K562 (cell line): ENCODE measurements at regions not wholly inside any gene's neighbourhood (a gene's known extent, or its start where the extent isn't known, plus 50 kb on each side); places are given as distances from the start of the nearest gene placed in this dataset.

Source experiments
- ATAC-seq: fragments of 200-7000 bp; cut with Tn5 transposase; 3 replicates; pipeline ENCODE4 v1.9.1; 2020; ENCODE audit warnings: moderate library complexity
- BruUV-seq: library from RNA; stranded (reverse); fragments of 400-500 nt; replicated peaks from 2 replicates; lab custom pipeline; 2021; lab: Mats Ljungman, UMichigan
- CTCF ChIA-PET: fragments of 300-600 bp; formaldehyde crosslinking; extraction: SDS; loops from one replicate; lab custom pipeline; 2021; ENCODE audit warnings: low intra/inter-chr PET ratio; lab: Yijun Ruan, JAX
- POLR2A ChIA-PET: fragments of 300-600, 350-650 bp; sonication (Branson Sonifier 250); formaldehyde crosslinking; extraction: SDS; loops from one replicate; lab custom pipeline; 2021; ENCODE audit warnings: antibody characterized with exemption, inconsistent platforms; lab: Yijun Ruan, JAX
- DNase-seq, 4 experiments: peaks; one replicate each; pipeline versions ENCODE4 v3.0.0 to v3.0.0-alpha.2; 2011 to 2018; ENCODE audit warnings: low spot score in 3 of 4, mixed read lengths in 3 of 4; ENCODE audit errors: extremely low read depth in 1 of 4
- FAIRE-seq: peaks from 2 replicates; lab custom pipeline; 2011; peaks lifted over from hg19 to GRCh38; lab: Jason Lieb, UNC
- H2AFZ ChIP-seq: 2 replicates; pipeline ENCODE4 v1.6.0; 2011; ENCODE audit warnings: low read depth, low read length, control low read depth, inconsistent platforms
- H3K27ac ChIP-seq: fragments of 200-600 bp; 3 replicates; pipeline ENCODE4 v1.8.0; 2011; ENCODE audit warnings: low read depth, mild to moderate bottlenecking, control low read depth, inconsistent platforms, low read length, moderate library complexity, mixed read lengths; ENCODE audit errors: extremely low read depth
- H3K27me3 ChIP-seq, 2 experiments: fragments of 300-600 bp in 1 of 2; 2 replicates in 1 of 2; 3 replicates in 1 of 2; pipeline versions ENCODE4 v1.6.0 to v1.8.0; 2011; ENCODE audit warnings: inconsistent platforms in 2 of 2, low read length in 2 of 2, mild to moderate bottlenecking in 1 of 2, mixed read lengths in 1 of 2, moderate library complexity in 1 of 2; ENCODE audit not compliant: control insufficient read depth in 2 of 2, insufficient read depth in 2 of 2
- H3K36me3 ChIP-seq: fragments of 300-600 bp; 3 replicates; pipeline ENCODE4 v1.8.0; 2011; ENCODE audit warnings: mild to moderate bottlenecking, low read length, inconsistent platforms; ENCODE audit not compliant: control insufficient read depth, insufficient read depth
- H3K4me1 ChIP-seq, 2 experiments: fragments of 200-600 bp in 1 of 2; replicated peaks in 1 of 2; 2 replicates in 1 of 2; 3 replicates in 1 of 2; pipeline versions ENCODE4 v1.5.1 to v1.8.0; 2011; ENCODE audit warnings: inconsistent platforms in 2 of 2, low read length in 2 of 2, mild to moderate bottlenecking in 1 of 2, mixed read lengths in 1 of 2, moderate library complexity in 1 of 2; ENCODE audit not compliant: control insufficient read depth in 2 of 2, insufficient read depth in 2 of 2
- H3K4me2 ChIP-seq: 2 replicates; pipeline ENCODE4 v1.6.1; 2011; ENCODE audit warnings: low read length, control low read depth, inconsistent platforms, mixed read lengths; ENCODE audit not compliant: insufficient read depth
- H3K4me3 ChIP-seq: fragments of 200-600 bp; sonication (generic), shearing (Covaris generic); 2 replicates; pipeline ENCODE4 v1.5.1; 2016; ENCODE audit warnings: control low read depth, inconsistent platforms
- H3K79me2 ChIP-seq: fragments of 200-600 bp; 3 replicates; pipeline ENCODE4 v1.8.0; 2011; ENCODE audit warnings: low read length, inconsistent platforms; ENCODE audit not compliant: control insufficient read depth, insufficient read depth
- H3K9ac ChIP-seq, 2 experiments: 2 replicates each; pipeline versions ENCODE4 v1.6.0 to v1.6.1; 2011; ENCODE audit warnings: low read depth in 2 of 2, low read length in 2 of 2, control low read depth in 1 of 2, inconsistent platforms in 1 of 2, mild to moderate bottlenecking in 1 of 2, mixed read lengths in 1 of 2; ENCODE audit not compliant: insufficient read depth in 1 of 2
- H3K9me1 ChIP-seq: one replicate; pipeline ENCODE4 v1.6.0; 2011; ENCODE audit warnings: inconsistent platforms, mild to moderate bottlenecking, low read length, moderate library complexity; ENCODE audit not compliant: control insufficient read depth, insufficient read depth
- H3K9me3 ChIP-seq: replicated peaks from 2 replicates; pipeline ENCODE4 v1.5.1; 2011; ENCODE audit warnings: low read depth, low read length, inconsistent platforms; ENCODE audit not compliant: control insufficient read depth, insufficient read depth
- H4K20me1 ChIP-seq: replicated peaks from 2 replicates; pipeline ENCODE4 v1.6.1; 2011; ENCODE audit warnings: low read length, inconsistent platforms, mixed read lengths; ENCODE audit not compliant: control insufficient read depth, insufficient read depth
- BCL6 ChIP-seq: fragments of 250-450 bp; sonication (Bioruptor Pico); IDR thresholded peaks from 2 replicates; pipeline ENCODE4 v1.4.0; 2020
- BRF2 ChIP-seq: IDR thresholded peaks from 3 replicates; pipeline ENCODE4 v1.6.1; 2011; ENCODE audit warnings: borderline replicate concordance, mild to moderate bottlenecking; ENCODE audit not compliant: insufficient read length, insufficient read depth
- DLX4 ChIP-seq: fragments of 250-450 bp; sonication (Bioruptor Pico); IDR thresholded peaks from 2 replicates; pipeline ENCODE4 v1.6.1; 2021; ENCODE audit warnings: mild to moderate bottlenecking
- DPF2 ChIP-seq: fragments of 450-650 bp; IDR thresholded peaks from 2 replicates; pipeline ENCODE4 v1.6.1; 2016
- EZH2 ChIP-seq: IDR thresholded peaks from 2 replicates; pipeline ENCODE4 v1.6.1; 2012; ENCODE audit warnings: low read depth, mild to moderate bottlenecking, inconsistent platforms, low read length, borderline replicate concordance
- GABPB1 ChIP-seq: sonication (generic); formaldehyde crosslinking; IDR thresholded peaks from 2 replicates; pipeline ENCODE4 v1.8.0; 2022; ENCODE audit warnings: mild to moderate bottlenecking, missing genetic modification reagents
- KLF13 ChIP-seq: fragments of 450-650 bp; IDR thresholded peaks from 2 replicates; pipeline ENCODE4 v1.6.1; 2016; ENCODE audit warnings: missing genetic modification characterization, low read depth, mild to moderate bottlenecking, missing compliant biosample characterization, moderate library complexity, borderline replicate concordance
- MBD2 ChIP-seq: sonication (generic); IDR thresholded peaks from 2 replicates; pipeline ENCODE4 v1.6.1; 2016; ENCODE audit warnings: low read depth, borderline replicate concordance
- NCOR1 ChIP-seq: fragments of 450-650 bp; IDR thresholded peaks from 2 replicates; pipeline ENCODE4 v1.6.1; 2016; ENCODE audit warnings: mild to moderate bottlenecking, moderate library complexity
- NFE2L1 ChIP-seq: fragments of 450-650 bp; IDR thresholded peaks from 2 replicates; pipeline ENCODE4 v1.6.1; 2016; ENCODE audit warnings: missing genetic modification characterization, low read depth, mild to moderate bottlenecking, missing compliant biosample characterization, moderate library complexity, borderline replicate concordance
- PHB2 ChIP-seq: fragments of 450-650 bp; IDR thresholded peaks from 2 replicates; pipeline ENCODE4 v1.6.1; 2017; ENCODE audit warnings: low read depth
- POLR2AphosphoS5 ChIP-seq: IDR thresholded peaks from 2 replicates; pipeline ENCODE4 v1.6.1; 2011; ENCODE audit warnings: mild to moderate bottlenecking, low read depth, low read length, moderate library complexity; ENCODE audit not compliant: control insufficient read depth, insufficient read depth
- RBM34 ChIP-seq: fragments of 200-400 bp; formaldehyde crosslinking; IDR thresholded peaks from 2 replicates; pipeline ENCODE4 v1.6.1; 2018; ENCODE audit warnings: low read length, borderline replicate concordance; ENCODE audit not compliant: insufficient read depth
- SUPT5H ChIP-seq: fragments of 450-650 bp; IDR thresholded peaks from 2 replicates; pipeline ENCODE4 v1.6.1; 2016
- ZFX ChIP-seq: sonication (generic); formaldehyde crosslinking; IDR thresholded peaks from 2 replicates; pipeline ENCODE4 v1.8.0; 2022; ENCODE audit warnings: mild to moderate bottlenecking, missing genetic modification reagents, moderate library complexity
- ZKSCAN3 ChIP-seq: fragments of 250-450 bp; sonication (Bioruptor Pico); IDR thresholded peaks from 2 replicates; pipeline ENCODE4 v1.4.0; 2020
- ZNF175 ChIP-seq: fragments of 200-800 bp; sonication (Bioruptor generic); IDR thresholded peaks from 2 replicates; pipeline ENCODE4 v1.6.1; 2016; ENCODE audit warnings: low read depth, mild to moderate bottlenecking, missing genetic modification characterization, missing compliant biosample characterization
- ZNF707 ChIP-seq: fragments of 250-450 bp; sonication (Bioruptor Pico); conservative IDR thresholded peaks from 2 replicates; pipeline ENCODE4 v1.8.0; 2022; ENCODE audit warnings: inconsistent platforms, mild to moderate bottlenecking, moderate library complexity
- WGBS: fragments of 100-300 bp; shearing (Covaris generic); methylation state at CpG from one replicate; pipeline ENCODE4 v1.1.6; 2016; ENCODE audit warnings: low coverage, mixed read lengths; ENCODE audit not compliant: insufficient coverage; ENCODE audit errors: missing lambda C conversion rate; 5-methylcytosine and 5-hydroxymethylcytosine counted together
- in situ Hi-C: fragments of 300-500 bp; cut with MboI; formaldehyde crosslinking; loops from 4 replicates; pipeline ENCODE4 v1.15.0; 2018; ENCODE audit warnings: inconsistent platforms, mixed read lengths
- intact Hi-C: fragments of 100-400 bp; cut with micrococcal nuclease; formaldehyde crosslinking; loops from 2 replicates; pipeline ENCODE4 v1.14.2; 2022

GRCh38 chr22:48425091-48425506, 1402.6 kb downstream of the BRD1 start:
- Histone ChIP-seq H3K9me3 (no peaks in the 10 kb centered on the region), H3K27me3 (no peaks in the 10 kb centered on the region; a peak in 1 of 5 replicates), H3K79me2 (no peaks in the 10 kb centered on the region), H3K36me3 (no peaks in the 10 kb centered on the region), H2AFZ (no peak overlapping the region), H4K20me1 (no peaks in the 10 kb centered on the region), H3K4me1 (no peaks in the 10 kb centered on the region)
- intact Hi-C loops: no loop called here
- FAIRE-seq: no peak
- no TSS peak for BruUV-seq
- TF ChIP-seq DPF2: no peak
- no peak for TF ChIP-seq NCOR1
- TF ChIP-seq DLX4 (CRISPR knock-in tag): no peak
- TF ChIP-seq ZNF175 (CRISPR knock-in tag): no peak
- no peak for TF ChIP-seq ZNF707 (CRISPR knock-in tag)
- no peak for TF ChIP-seq PHB2
- TF ChIP-seq, all 486 proteins: peak for 0
- CTCF ChIA-PET: no interaction called here
- Histone ChIP-seq H3K4me3 (no peak overlapping the region), H3K9me1 (no peaks in the 10 kb centered on the region), H3K27ac (no peak overlapping the region), H3K9ac (no peak overlapping the region), H3K4me2 (no peak overlapping the region)
- no peak for ATAC-seq
- in situ Hi-C loops: no loop called here
- WGBS: 0% methylated on average over 4 of the region's 15 CpGs
- DNase-seq: no peak
- POLR2A ChIA-PET: no interaction called here

DNA sequence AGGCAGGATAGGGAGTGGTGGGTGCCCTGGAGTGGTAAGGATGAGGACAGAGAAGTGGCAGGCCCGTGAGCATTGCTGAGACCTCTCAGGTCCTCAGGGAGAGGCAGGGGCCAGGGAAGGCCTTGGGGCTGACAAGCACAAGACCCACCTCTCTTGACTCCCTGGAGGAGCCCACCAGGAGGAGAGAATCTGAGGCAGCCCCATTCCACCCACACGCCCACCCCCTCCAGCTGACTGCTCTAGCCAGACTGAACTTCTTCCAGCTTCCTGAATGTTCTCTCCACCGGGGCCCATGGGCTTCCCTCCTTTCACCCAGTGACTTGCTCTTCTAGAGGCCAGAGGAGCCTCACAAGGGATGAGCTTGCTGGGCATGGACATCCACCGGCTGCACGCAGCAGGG, 1403.0 kb downstream of the BRD1 start:
- no peak overlapping the region for H3K27ac ChIP-seq
- H2AFZ ChIP-seq: no peak overlapping the region
- H3K27me3 ChIP-seq: no peaks in the 10 kb centered on the region; a peak in 1 of 5 replicates
- H3K4me3 ChIP-seq: no peak overlapping the region
- intact Hi-C loops: no loop called here
- in situ Hi-C loops: no loop called here
- no peaks in the 10 kb centered on the region for H3K9me3 ChIP-seq
- DNase-seq: no peak
- 0% methylated on average over 5 of the region's 5 CpGs for WGBS
- H3K36me3 ChIP-seq: no peaks in the 10 kb centered on the region
- no peaks in the 10 kb centered on the region for H3K9me1 ChIP-seq
- BruUV-seq: no TSS peak
- no peak overlapping the region for H3K4me2 ChIP-seq
- H4K20me1 ChIP-seq: no peaks in the 10 kb centered on the region
- ChIA-PET CTCF (no interaction called here), POLR2A (interaction anchor here (0.6 kb wide), 1 partner anchor 1270 kb away, joined by 5 read pairs; no protein-coding TSS in a partner anchor)
- H3K79me2 ChIP-seq: no peaks in the 10 kb centered on the region
- ATAC-seq: no peak
- H3K9ac ChIP-seq: no peak overlapping the region
- no peaks in the 10 kb centered on the region for H3K4me1 ChIP-seq
- FAIRE-seq: no peak
- TF ChIP-seq ZFX (CRISPR knock-in tag) (no peak), GABPB1 (no peak), POLR2AphosphoS5 (no peak), ZKSCAN3 (no peak), EZH2 (no peak), SUPT5H (no peak), RBM34 (no peak), BCL6 (CRISPR knock-in tag) (no peak), KLF13 (tag) (no peak), NFE2L1 (tag) (no peak), MBD2 (no peak), BRF2 (no peak)
